G401 (cell line): ENCODE measurements at regions not wholly inside any gene's neighbourhood (a gene's known extent, or its start where the extent isn't known, plus 50 kb on each side); places are given as distances from the start of the nearest gene placed in this dataset.

ENCODE experiments used
- DNase-seq: peaks from one replicate; pipeline ENCODE4 v3.0.0-alpha.2; 2015; ENCODE audit warnings: low spot score
- in situ Hi-C: cut with HindIII; loops from 2 replicates; pipeline ENCODE4 v1.10.0; 2016; ENCODE audit warnings: low sequenced_read_pairs, mixed read lengths

DNA sequence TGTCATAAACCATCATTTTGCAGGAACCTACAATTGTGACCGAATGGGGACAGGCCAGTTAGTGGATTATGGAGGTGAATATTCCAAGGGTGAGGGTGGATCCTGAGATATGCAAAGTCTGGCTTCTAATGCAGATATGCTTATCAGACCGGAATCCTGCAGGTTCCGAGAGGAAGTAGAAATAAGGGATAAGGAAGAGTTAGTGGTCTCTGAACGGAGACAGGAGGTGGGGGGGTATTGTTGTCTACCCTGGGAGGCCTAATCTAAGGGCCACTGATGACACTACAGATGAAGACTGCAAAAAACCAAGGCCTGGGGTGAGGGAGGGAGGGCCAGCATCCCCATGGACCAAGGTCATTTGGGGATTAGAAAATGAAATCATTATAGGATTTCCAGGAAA, 67.7 kb upstream of the GATA6 start:
- no peak for DNase-seq
- in situ Hi-C loops, result no loop called here

DNA sequence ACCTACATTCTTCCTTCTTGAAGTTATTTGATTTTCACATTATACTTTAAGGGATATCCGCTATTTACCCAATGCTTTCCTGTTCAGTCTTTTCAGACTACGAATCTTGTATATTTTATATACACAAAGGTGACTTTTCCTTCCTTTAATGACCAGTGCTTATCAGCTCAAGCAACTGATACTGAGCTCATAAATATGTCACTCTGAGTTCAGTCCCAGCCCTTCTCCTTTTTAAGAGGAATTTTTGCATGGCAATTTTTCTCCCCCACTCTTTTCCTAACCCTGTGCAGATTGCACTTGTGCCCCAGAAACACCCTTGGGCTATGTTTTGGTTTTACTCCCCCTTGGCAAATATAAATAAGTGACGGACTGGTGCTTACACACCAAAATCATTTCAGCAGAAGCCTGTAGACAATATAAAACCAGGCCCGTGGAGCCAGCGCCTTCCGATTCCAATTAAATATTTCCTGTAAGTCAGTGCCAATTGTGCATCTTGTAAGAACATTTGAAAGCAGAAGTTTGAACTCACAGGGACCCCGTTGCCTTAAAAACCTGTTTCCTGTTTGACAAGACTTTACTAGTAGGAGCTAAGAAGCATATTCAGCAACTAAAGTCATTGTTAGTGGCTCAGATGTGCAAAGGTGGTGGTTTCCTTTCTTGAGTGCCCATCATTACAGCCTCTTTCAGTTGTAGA, 66.3 kb upstream of the GATA6 start:
- in situ Hi-C loops, result no loop called here
- no peak for DNase-seq

DNA sequence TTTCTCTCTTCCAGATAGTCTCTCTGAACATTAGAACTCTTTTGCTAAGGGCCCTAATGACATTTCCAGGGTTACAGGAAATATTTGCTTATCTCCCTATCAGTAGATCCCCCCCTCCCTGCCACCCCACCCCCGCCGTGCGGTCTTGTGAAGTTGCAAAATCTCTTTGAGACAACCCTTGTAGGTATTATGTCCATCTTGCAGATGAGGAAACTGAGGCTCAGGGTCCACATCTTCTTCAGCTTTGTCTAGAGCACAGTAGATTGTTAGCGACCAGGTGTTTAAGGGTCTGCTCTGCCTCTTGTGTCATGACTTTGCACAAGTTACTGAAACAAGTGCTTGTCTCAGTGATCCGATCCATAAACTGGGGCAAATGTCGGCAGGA, 65.8 kb upstream of the GATA6 start:
- in situ Hi-C loops, result no loop called here
- DNase-seq, result no peak

DNA sequence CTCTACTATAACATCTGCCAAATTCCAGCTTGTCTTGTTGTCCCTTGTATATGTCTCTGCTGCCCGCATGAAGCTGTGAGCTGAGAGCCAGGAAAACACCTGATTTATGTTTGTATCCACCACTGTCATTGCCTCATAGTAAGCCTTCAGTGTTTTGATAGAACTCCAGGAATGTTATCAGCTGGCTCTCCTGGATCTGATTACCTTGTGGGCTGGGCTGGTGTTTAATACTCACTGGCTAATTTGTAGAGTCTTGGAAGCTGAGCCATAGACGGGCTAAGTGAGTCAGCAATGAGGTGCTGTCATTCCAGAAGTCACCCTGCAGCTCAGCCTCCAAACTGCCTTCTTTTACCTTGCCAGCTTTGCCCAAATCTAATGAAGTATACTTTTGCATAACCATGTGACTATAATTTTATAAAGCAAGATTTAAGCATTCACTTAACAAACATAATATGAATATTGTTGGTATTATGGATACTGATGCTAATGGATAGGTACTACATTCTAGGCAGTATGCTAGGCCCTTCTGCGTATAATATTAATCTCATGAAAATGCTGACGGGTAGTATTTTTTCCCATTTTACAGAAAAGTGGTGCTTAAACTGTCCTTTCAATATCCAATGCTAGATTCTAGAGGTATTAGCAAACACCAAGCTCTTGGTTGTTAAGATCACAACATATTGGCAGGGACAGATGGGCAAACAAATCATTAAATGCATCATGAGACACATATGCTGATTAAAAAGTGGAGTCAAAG, 62.7 kb upstream of the GATA6 start:
- DNase-seq, result no peak
- in situ Hi-C loops, result no loop called here

DNA sequence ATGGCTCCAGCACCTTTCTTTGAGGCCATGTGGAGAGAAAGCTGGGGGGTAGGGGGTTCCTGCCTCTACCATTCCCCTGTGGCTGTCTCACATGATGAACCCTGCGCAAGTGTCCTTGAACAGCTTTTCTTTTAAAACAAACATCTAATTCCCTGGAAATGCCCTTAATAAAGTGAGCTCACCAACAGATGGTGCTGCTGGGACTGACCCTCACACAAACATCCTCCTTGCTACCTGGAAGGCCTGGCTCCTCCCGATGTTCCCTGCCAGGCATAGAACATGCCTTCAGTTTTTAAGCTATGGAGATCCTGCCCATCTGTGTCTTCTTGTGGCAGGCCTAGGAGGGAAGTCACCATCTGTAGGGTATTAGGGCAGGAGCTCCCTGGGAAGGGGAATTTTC, 60.7 kb upstream of the GATA6 start:
- DNase-seq, result peak; percentile 7

DNA sequence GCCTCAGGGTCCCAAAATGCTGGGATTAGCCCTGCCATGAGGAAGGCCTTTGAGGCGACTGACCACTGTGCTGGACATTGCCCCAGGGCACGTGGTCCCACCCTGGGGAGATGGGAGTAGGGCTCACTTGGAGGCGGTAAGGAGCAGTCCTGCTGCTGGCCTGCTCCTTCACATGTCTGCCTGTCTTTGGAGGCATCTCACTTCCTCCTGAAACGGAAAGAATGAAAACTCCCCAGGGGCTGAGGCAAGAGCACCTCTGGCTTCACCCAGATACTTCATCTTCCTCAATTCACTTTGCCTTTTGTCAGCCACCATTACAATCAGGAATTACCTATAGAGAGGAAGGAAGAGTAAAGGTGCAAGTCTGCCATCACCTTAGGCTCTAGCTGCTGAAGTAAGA, 59.9 kb upstream of the GATA6 start:
- in situ Hi-C loops, result no loop called here
- no peak for DNase-seq

More for the DNA sequence above, 60.7 kb upstream of the GATA6 start:
- in situ Hi-C loops, result no loop called here

DNA sequence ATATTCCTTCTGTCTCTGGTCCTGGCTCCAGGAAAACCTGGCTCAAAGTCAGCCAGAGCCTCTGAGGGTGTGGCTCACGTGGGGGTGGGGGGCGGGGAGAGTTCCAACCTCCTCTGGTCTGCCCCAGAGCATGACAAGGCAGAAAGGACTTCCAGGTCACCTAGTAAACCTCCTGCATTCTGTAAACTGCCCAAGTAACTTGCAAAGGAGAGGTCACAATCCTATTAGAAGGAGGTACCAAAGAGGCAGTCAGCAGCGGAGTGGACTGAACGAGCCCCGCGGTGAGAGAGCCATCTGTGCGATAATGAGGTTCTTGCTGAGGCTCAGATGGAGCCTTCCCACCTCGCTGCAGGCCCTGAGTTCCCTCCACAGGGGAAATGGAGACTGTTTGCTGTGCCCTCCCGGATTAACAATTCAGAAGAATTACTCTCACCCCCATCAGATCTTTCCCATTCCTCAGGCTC, 58.9 kb upstream of the GATA6 start:
- in situ Hi-C loops, result no loop called here
- DNase-seq, result peak; percentile 39

DNA sequence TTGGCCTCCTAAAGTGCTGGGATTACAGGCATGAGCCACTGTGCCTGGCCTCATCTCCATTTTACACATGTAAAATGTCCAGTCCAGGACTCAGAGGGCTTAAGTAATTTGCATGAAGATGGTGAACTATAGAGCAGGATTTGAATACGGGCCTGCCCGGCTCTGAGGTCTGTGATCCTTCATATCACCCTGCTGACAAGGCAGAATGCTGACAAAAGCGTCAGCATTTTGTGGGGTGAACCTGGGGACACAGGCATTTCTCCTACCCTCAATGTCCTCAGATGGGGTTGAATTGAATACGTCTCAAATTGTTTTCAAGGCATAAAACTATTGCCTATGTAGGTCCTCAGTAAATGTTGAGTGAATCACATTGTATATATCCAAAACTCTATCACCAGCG, 57.2 kb upstream of the GATA6 start:
- in situ Hi-C loops, result no loop called here
- no peak for DNase-seq

DNA sequence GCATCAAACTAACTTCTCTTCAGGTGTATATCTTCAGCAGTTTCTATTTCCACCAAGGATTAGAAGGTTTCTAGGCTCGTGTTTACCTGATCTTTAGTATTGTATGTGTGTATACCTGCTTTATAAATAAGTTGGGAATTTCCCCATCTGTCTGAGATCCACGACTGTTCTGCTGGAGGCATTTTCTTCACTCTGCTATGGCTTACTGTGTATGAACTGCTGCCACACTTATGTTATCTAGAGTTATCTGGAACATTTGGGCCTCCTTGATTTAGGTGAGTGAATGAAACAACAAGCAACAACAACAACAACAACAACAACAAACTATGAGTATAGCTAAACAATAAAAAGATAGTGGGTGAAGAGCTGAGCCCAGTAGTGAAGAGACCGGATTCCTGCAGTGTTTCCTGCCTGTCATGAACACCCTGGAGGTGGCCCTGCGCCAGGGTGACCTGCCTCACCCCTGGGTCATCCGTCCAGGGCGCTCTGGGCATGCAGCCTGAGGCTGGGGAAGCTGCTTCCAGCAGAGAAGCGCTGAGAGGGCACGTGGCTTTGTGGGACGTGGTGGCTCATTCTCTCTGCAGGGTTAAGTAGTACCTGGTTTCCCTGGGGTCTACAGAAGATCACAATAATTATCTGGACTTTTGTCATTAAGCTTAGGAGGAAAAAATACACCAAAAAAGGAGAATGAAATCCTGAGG, 56.1 kb upstream of the GATA6 start:
- in situ Hi-C loops, result no loop called here
- DNase-seq, result no peak

DNA sequence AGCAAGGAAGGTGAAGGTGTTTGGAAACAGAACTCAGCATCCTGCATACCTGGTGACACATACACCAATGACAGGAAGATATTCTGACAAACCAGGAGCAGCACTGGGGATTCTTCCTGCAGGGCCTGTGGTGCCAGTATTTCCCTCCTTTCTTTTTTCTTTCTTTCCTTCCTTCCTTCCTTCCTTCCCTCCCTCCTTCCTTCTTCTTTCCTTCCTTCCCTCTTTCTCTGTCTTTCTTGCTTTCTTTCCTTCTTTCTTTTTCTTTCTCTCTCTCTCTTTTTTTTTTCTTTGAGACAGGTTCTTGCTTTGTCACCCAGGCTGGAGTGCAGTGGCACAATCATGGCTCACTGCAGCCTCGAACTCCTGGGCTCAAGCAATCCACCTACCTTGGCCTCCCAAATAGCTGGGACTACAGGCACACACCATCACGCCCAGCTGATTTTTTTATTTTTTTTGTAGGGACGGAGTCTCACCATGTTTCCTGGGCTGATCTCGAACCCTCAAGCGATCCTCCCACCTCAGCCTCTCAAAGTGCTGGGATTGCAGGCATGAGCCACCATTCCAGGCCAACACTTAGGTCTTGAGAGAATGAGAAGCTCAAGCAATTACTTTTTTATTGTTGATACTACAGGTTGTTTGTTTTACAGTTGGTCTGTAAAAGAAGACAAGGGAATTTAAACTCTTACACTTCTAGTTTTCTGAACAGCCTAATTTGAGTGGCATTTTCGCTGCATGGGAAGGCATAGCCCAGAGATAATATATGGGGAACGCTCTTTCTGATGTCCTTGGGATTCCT, 54.7 kb upstream of the GATA6 start:
- in situ Hi-C loops, result no loop called here
- DNase-seq, result no peak

DNA sequence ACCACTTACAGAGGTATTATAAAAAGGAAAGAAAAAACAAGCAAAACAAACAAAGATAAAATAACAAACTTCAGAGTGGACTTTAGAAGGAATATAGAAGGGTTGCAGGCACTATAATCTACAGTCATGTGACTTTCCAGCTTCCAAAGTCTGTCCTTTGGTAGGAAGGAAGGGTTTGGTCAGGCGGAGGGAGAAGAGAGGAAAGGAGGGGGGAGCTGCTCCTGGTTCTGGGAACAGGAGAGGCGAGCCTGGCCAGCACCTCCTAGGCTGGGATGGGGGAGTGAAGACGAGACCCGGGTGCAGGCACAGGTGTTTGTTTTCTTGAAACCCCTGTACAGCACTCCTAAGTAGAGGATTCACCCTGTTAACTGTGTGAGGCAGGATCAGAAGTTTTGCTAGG, 53.8 kb upstream of the GATA6 start:
- DNase-seq, result no peak
- in situ Hi-C loops, result no loop called here
